ENCODE measurements at regions not wholly inside any gene's neighbourhood (a gene's known extent, or its start where the extent isn't known, plus 50 kb on each side); places are given as distances from the start of the nearest gene placed in this dataset.

- Mint-ChIP-seq H3K27ac (no peak overlapping the region), H3K4me1 (no peaks in the 10 kb centered on the region), H3K9me3 (peaks cover 7% of the 10 kb centered on the region), H3K27me3 (no peaks in the 10 kb centered on the region), H3K36me3 (ENCODE audit: low read depth) (no peaks in the 10 kb centered on the region), H3K4me3 (no peak overlapping the region)
- ATAC-seq (ENCODE audit: low read depth) (no peak), DNase-seq (no peak)
- ChIA-PET POLR2A (no interaction called here), CTCF (no interaction called here)
- TF ChIP-seq CTCF (IDR thresholded peaks at IDR 0.05), result no peak
- intact Hi-C loops (cut with micrococcal nuclease), result no loop called here
These were observed 1032.5 kb downstream of the DTWD2 start for GRCh38 chr5:117955831-117956230.

DNA sequence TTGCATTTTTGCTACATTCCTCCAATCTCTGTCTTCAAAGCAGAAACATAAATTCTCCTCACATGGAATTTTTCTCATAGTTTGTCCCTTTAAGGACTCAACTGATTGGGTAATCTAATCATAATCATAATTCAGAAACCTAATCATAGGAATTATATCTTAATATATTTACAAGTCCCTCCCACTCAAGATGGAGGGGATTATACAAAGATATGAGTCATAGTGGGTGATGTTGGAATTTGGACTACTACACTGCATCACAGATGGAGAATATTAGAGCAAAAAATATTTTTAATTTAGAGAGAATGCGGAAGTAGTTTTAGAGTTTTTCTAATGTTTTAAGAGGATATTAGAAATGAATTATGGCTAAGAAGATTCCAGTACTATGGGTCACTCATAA is 1034.0 kb downstream of the DTWD2 start:
- H3K27ac Mint-ChIP-seq, result no peak overlapping the region

GRCh38 chr5:117953272-117953671 is 1035.1 kb downstream of the DTWD2 start:
- no peak for TF ChIP-seq CTCF (IDR thresholded peaks at IDR 0.05)
- POLR2A ChIA-PET, result no interaction called here

More for the DNA sequence above, 1034.0 kb downstream of the DTWD2 start:
- intact Hi-C loops (cut with micrococcal nuclease), result no loop called here
- no peak for TF ChIP-seq CTCF (IDR thresholded peaks at IDR 0.05)
- ChIA-PET POLR2A (no interaction called here), CTCF (no interaction called here)
- H3K36me3 Mint-ChIP-seq (ENCODE audit: low read depth), result no peaks in the 10 kb centered on the region
- no peaks in the 10 kb centered on the region for H3K27me3 Mint-ChIP-seq
- H3K4me1 Mint-ChIP-seq, result no peaks in the 10 kb centered on the region
- H3K9me3 Mint-ChIP-seq, result peaks cover 9% of the 10 kb centered on the region
- no peak overlapping the region for H3K4me3 Mint-ChIP-seq
- no peak for ATAC-seq (ENCODE audit: low read depth)
- no peak for DNase-seq

GRCh38 chr5:117947836-117948235 is 1040.5 kb downstream of the DTWD2 start:
- H3K27me3 Mint-ChIP-seq, result no peaks in the 10 kb centered on the region
- no peak overlapping the region for H3K27ac Mint-ChIP-seq
- H3K4me3 Mint-ChIP-seq, result no peak overlapping the region
- no peak for TF ChIP-seq CTCF (IDR thresholded peaks at IDR 0.05)
- ChIA-PET CTCF (no interaction called here), POLR2A (no interaction called here)
- intact Hi-C loops (cut with micrococcal nuclease), result no loop called here
- H3K36me3 Mint-ChIP-seq (ENCODE audit: low read depth), result no peaks in the 10 kb centered on the region
- ATAC-seq (ENCODE audit: low read depth), result no peak
- no peak for DNase-seq
- H3K4me1 Mint-ChIP-seq, result no peaks in the 10 kb centered on the region
- H3K9me3 Mint-ChIP-seq, result peaks cover 3% of the 10 kb centered on the region

More at GRCh38 chr5:117953272-117953671, 1035.1 kb downstream of the DTWD2 start:
- H3K36me3 Mint-ChIP-seq (ENCODE audit: low read depth), result no peaks in the 10 kb centered on the region
- H3K27me3 Mint-ChIP-seq, result no peaks in the 10 kb centered on the region
- H3K9me3 Mint-ChIP-seq, result peaks cover 9% of the 10 kb centered on the region
- H3K27ac Mint-ChIP-seq, result no peak overlapping the region
- intact Hi-C loops (cut with micrococcal nuclease), result no loop called here
- H3K4me1 Mint-ChIP-seq, result no peaks in the 10 kb centered on the region
- no peak for DNase-seq
- no peak for ATAC-seq (ENCODE audit: low read depth)
- no peak overlapping the region for H3K4me3 Mint-ChIP-seq
- CTCF ChIA-PET, result no interaction called here

GRCh38 chr5:117947121-117947520 is 1041.2 kb downstream of the DTWD2 start:
- CTCF ChIA-PET, result no interaction called here
- no peak for DNase-seq
- H3K4me1 Mint-ChIP-seq, result no peaks in the 10 kb centered on the region
- POLR2A ChIA-PET, result no interaction called here
- H3K27me3 Mint-ChIP-seq, result no peaks in the 10 kb centered on the region
- intact Hi-C loops (cut with micrococcal nuclease), result no loop called here
- ATAC-seq (ENCODE audit: low read depth), result no peak
- H3K9me3 Mint-ChIP-seq, result peaks cover 3% of the 10 kb centered on the region
- no peak overlapping the region for H3K27ac Mint-ChIP-seq
- H3K4me3 Mint-ChIP-seq, result no peak overlapping the region
- TF ChIP-seq CTCF (IDR thresholded peaks at IDR 0.05), result no peak
- H3K36me3 Mint-ChIP-seq (ENCODE audit: low read depth), result no peaks in the 10 kb centered on the region

Data from activated B cell treated with CpG ODN at 0.5 μM for 24 hours (primary cell).